Suppressor macrophage treated with lipopolysaccharide for 4 hours (primary cell): ENCODE measurements at regions not wholly inside any gene's neighbourhood (a gene's known extent, or its start where the extent isn't known, plus 50 kb on each side); places are given as distances from the start of the nearest gene placed in this dataset.
"Not testable (repeated sequence)": the region's sequence is repeated elsewhere in the genome, so short reads cannot be mapped to it uniquely, and the experiment has no call there.

Source experiments
- DNase-seq: peaks from one replicate; pipeline ENCODE4 v3.0.0-alpha.2; 2020

DNA sequence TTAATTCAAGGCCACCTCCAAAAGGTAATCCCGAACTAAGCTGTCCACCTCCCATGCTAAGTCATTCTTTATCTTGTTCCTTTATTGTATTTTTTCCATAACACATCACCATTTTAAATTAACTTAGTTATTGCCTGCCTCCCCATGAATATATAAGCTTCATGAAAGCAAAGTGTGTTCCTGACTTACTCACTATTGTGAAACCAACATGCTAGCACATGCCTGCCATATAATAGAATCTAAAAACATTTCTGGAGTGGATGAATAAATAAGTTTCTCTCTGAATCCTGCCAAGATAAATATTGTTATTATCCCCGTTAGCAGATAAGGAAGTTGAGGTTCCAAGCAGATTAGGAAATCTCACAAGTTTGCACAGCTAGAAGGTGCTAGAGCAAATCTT, 98.7 kb upstream of the RRN3 start:
- DNase-seq: not testable (repeated sequence)

GRCh38 chr16:15192197-15192596, 98.1 kb upstream of the RRN3 start:
- not testable (repeated sequence) for DNase-seq

- not testable (repeated sequence) for DNase-seq
Observed at GRCh38 chr16:15189478-15189877, 95.4 kb upstream of the RRN3 start.
